Uterus (tissue), 2 donors: ENCODE measurements at regions not wholly inside any gene's neighbourhood (a gene's known extent, or its start where the extent isn't known, plus 50 kb on each side); places are given as distances from the start of the nearest gene placed in this dataset.

Experiments
- CTCF ChIP-seq, 4 experiments: fragments of 200-600 bp in 2 of 4; fragments of 450-650 bp in 2 of 4; sonication (generic) in 2 of 4; IDR thresholded peaks; one replicate each; pipeline ENCODE4 v1.5.1; 2016 to 2019; ENCODE audit warnings: antibody characterized with exemption in 4 of 4, mild to moderate bottlenecking in 2 of 4, moderate library complexity in 1 of 4
- POLR2A ChIP-seq, 2 donors: fragments of 450-650 bp; IDR thresholded peaks; one replicate each; pipeline ENCODE4 v1.6.1; 2016; ENCODE audit warnings: antibody characterized with exemption in 2 of 2, mild to moderate bottlenecking in 1 of 2, moderate library complexity in 1 of 2

GRCh38 chr3:26308454-26308853 lies 314.1 kb upstream of the LRRC3B start:
- TF ChIP-seq CTCF (IDR thresholded peaks at IDR 0.05) (no peak), POLR2A (IDR thresholded peaks at IDR 0.05) (no peak)
